ENCODE measurements at regions not wholly inside any gene's neighbourhood (a gene's known extent, or its start where the extent isn't known, plus 50 kb on each side); places are given as distances from the start of the nearest gene placed in this dataset.

DNA sequence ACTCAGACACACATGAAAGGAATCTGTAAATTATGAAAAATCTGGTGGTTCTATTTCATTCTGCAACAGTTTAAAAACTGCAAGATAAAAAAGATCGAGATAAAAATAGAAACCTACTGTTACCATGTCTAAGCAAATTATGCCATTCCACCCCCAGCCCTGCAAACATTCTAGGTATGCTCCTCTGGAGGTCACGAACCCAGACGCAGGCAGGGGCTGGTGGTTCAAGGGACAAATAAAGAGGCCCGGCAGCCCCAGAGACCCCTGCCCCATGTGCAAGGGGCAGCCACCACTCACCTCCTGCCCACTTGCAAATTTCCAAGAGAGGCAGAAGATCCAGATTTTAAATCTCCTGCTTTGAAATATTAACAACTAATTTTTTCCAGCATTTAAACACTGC is 210.5 kb downstream of the ANAPC1 start:
- Histone ChIP-seq H3K4me2 (ENCODE audit: low read depth, low read length) (no peak overlapping the region), H3K79me1 (ENCODE audit: low read depth in 1 of 2, low read length in 2 of 2) (no peaks in the 10 kb centered on the region), H3K36me3 (ENCODE audit: control insufficient read depth, insufficient read depth, low read length) (no peaks in the 10 kb centered on the region), H3K14ac (replicated peaks; ENCODE audit: low read depth, low read length) (no peak overlapping the region), H4K20me1 (ENCODE audit: insufficient read depth, low read length) (no peaks in the 10 kb centered on the region), H3K56ac (ENCODE audit: extremely low read depth, insufficient read depth, low read length) (no peak overlapping the region), H2BK15ac (ENCODE audit: low read depth, low read length) (no peak overlapping the region), H3K4me3 (ENCODE audit: insufficient read depth, low read depth, low read length) (no peak overlapping the region), H2BK120ac (ENCODE audit: low read depth, low read length) (no peak overlapping the region), H2AK5ac (ENCODE audit: low read depth, low read length) (no peak overlapping the region), H4K8ac (ENCODE audit: low read depth in 2 of 2, low read length in 2 of 2) (no peak overlapping the region), H3K23ac (ENCODE audit: low read depth, low read length) (no peak overlapping the region), H2BK20ac (ENCODE audit: low read depth, low read length) (no peak overlapping the region), H4K91ac (ENCODE audit: insufficient read depth, low read depth, low read length) (no peak overlapping the region), H3K4ac (ENCODE audit: low read depth, low read length) (no peak overlapping the region), H2BK5ac (ENCODE audit: low read depth, low read length, poor library complexity, severe bottlenecking) (no peak overlapping the region), H2AFZ (replicated peaks; ENCODE audit: low read length, poor library complexity) (no peak overlapping the region), H3K27ac (ENCODE audit: insufficient read depth, low read length) (no peak overlapping the region), H3K9me3 (ENCODE audit: control insufficient read depth, insufficient read depth, low read length) (no peaks in the 10 kb centered on the region), H3K4me1 (ENCODE audit: control insufficient read depth, insufficient read depth, low read length) (peaks cover 1% of the 10 kb centered on the region; the same call in 1 of the 2 replicates), H3K18ac (ENCODE audit: low read depth, low read length) (no peak overlapping the region), H3K27me3 (ENCODE audit: control insufficient read depth, insufficient read depth, low read length) (peaks cover 3% of the 10 kb centered on the region), H2AK9ac (replicated peaks; ENCODE audit: low read depth, low read length, poor library complexity) (no peak overlapping the region), H4K5ac (ENCODE audit: low read depth, low read length) (no peak overlapping the region), H3K9me1 (ENCODE audit: insufficient read depth, low read length) (no peaks in the 10 kb centered on the region), H3K9ac (ENCODE audit: low read depth, low read length) (no peak overlapping the region)
- WGBS, 2 experiments (ENCODE audit: extremely low coverage in 2 of 2, insufficient read length in 1 of 2), result 0% methylated on average over 1 of the region's 4 CpGs; no CpG with 5 or more reads in 1 of the 2 experiments
- POLR2A ChIA-PET (ENCODE audit: unreplicated experiment), result no interaction called here
- TF ChIP-seq CHD1 (IDR thresholded peaks at IDR 0.05; ENCODE audit: low read depth, low read length) (no peak), MXI1 (IDR thresholded peaks at IDR 0.05; ENCODE audit: borderline replicate concordance, low read depth, low read length) (no peak), BHLHE40 (IDR thresholded peaks at IDR 0.05; ENCODE audit: low read depth, low read length) (no peak)
- in situ Hi-C loops (cut with MboI; ENCODE audit: low sequenced_read_pairs) (loop anchor here (10.0 to 25.0 kb wide), 2 partner anchors 186 to 559 kb away; no protein-coding TSS in a partner anchor), intact Hi-C loops (cut with micrococcal nuclease) (no loop called here), dilution Hi-C loops (cut with HindIII; ENCODE audit: low sequenced_read_pairs, unreplicated experiment) (no loop called here)
- BruUV-seq (replicated peaks), result no TSS peak
- DNase-seq, result no peak
- CTCF ChIA-PET, result no interaction called here
- ATAC-seq (ENCODE audit: low read depth), result no peak
